GM19372 (cell line): ENCODE measurements at regions not wholly inside any gene's neighbourhood (a gene's known extent, or its start where the extent isn't known, plus 50 kb on each side); places are given as distances from the start of the nearest gene placed in this dataset.

Source experiments
- ATAC-seq: cut with Tn5 transposase; IDR thresholded peaks from one replicate; pipeline ENCODE4 v1.9.1; 2021; ENCODE audit warnings: mild to moderate bottlenecking, low read depth, moderate library complexity; ENCODE audit not compliant: unreplicated experiment

- no peak for ATAC-seq
These were observed 69.6 kb upstream of the GYPC start for GRCh38 chr2:126586317-126586716.

GRCh38 chr2:126599062-126599461, 56.9 kb upstream of the GYPC start:
- no peak for ATAC-seq

DNA sequence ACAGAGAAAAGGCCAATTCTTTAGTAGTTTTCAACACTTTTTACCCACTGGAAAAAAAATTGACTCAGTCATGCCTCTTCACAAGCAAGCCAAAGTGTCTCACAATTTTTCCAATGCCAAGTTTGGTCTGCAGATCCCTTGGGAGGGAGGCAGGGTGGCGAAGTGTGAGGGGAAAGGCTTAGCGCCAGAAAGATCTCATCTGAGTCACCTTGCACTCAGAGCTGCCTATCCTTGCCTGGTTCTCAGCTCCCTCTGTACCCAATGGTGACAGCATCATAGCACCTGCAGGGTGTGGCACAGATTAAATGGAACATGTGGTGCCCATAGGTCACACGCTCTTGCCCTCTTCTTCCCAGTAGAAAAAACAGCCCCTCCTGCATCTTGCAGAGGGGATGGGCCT, 55.2 kb upstream of the GYPC start:
- ATAC-seq = no peak

- no peak for ATAC-seq
These were observed 53.6 kb upstream of the GYPC start for GRCh38 chr2:126602334-126602733.
